Breast epithelium (tissue), 4 donors: ENCODE measurements at regions not wholly inside any gene's neighbourhood (a gene's known extent, or its start where the extent isn't known, plus 50 kb on each side); places are given as distances from the start of the nearest gene placed in this dataset.

Source experiments
- DNase-seq, 2 donors: peaks; one replicate each; pipeline ENCODE4 v3.0.0-alpha.2; 2019; ENCODE audit warnings: low spot score in 2 of 2
- H3K27ac ChIP-seq, 2 donors: fragments of 200-600 bp; sonication (generic) in 1 of 2; one replicate each; pipeline ENCODE4 v1.5.1; 2016 to 2019; ENCODE audit warnings: mild to moderate bottlenecking in 1 of 2
- H3K27me3 ChIP-seq, 2 donors: fragments of 200-600 bp; sonication (generic) in 1 of 2; one replicate each; pipeline versions ENCODE4 v1.5.1 to v1.6.0; 2017 to 2019; ENCODE audit warnings: control low read depth in 1 of 2, mild to moderate bottlenecking in 1 of 2
- H3K36me3 ChIP-seq: fragments of 200-600 bp; one replicate; pipeline ENCODE4 v1.5.1; 2019
- H3K4me1 ChIP-seq, 2 donors: fragments of 200-600 bp; sonication (generic); one replicate each; pipeline ENCODE4 v1.5.1; 2016 to 2019; ENCODE audit warnings: control low read depth in 1 of 2
- H3K4me3 ChIP-seq, 3 donors: fragments of 200-600 bp; sonication (generic); 1 replicate in 2 of 3; 2 replicates in 1 of 3; pipeline ENCODE4 v1.5.1; 2016 to 2019; ENCODE audit warnings: mild to moderate bottlenecking in 3 of 3, moderate library complexity in 2 of 3
- H3K9me3 ChIP-seq, 2 donors: fragments of 200-600 bp; sonication (generic) in 1 of 2; one replicate each; pipeline ENCODE4 v1.5.1; 2016 to 2019; ENCODE audit warnings: control low read depth in 1 of 2
- CTCF ChIP-seq, 3 donors: fragments of 450-650 bp; IDR thresholded peaks; one replicate each; pipeline ENCODE4 v1.5.1; 2016 to 2017; ENCODE audit warnings: antibody characterized with exemption in 3 of 3, mild to moderate bottlenecking in 3 of 3, moderate library complexity in 3 of 3
- POLR2A ChIP-seq: fragments of 450-650 bp; IDR thresholded peaks from one replicate; pipeline ENCODE4 v1.6.1; 2016; ENCODE audit warnings: antibody characterized with exemption, mild to moderate bottlenecking, moderate library complexity
- POLR2AphosphoS5 ChIP-seq, 3 donors: sonication (generic); formaldehyde crosslinking; IDR thresholded peaks; one replicate each; pipeline ENCODE4 v1.6.1; 2017; ENCODE audit warnings: antibody characterized with exemption in 3 of 3
- intact Hi-C: fragments of 100-400 bp; cut with DNase I; formaldehyde crosslinking; loops from one replicate; pipeline ENCODE4 v1.15.1; 2023; ENCODE audit warnings: low total_unique reads

- no peaks in the 10 kb centered on the region for H3K36me3 ChIP-seq
- intact Hi-C loops, result no loop called here
- H3K9me3 ChIP-seq, result no peaks in the 10 kb centered on the region
- no peak for TF ChIP-seq POLR2A
- no peak for TF ChIP-seq POLR2AphosphoS5 (IDR thresholded peaks at IDR 0.05)
- no peak for TF ChIP-seq CTCF (IDR thresholded peaks at IDR 0.05)
- H3K27ac ChIP-seq, result no peak overlapping the region
- DNase-seq, result no peak
- no peaks in the 10 kb centered on the region for H3K27me3 ChIP-seq
- H3K4me1 ChIP-seq, result no peaks in the 10 kb centered on the region
- no peak overlapping the region for H3K4me3 ChIP-seq
Measured at GRCh38 chr11:92168936-92169335, 55.7 kb upstream of the FAT3 start.

- no peak overlapping the region for H3K27ac ChIP-seq
- no peak overlapping the region for H3K4me3 ChIP-seq
- no peaks in the 10 kb centered on the region for H3K9me3 ChIP-seq
- no peaks in the 10 kb centered on the region for H3K27me3 ChIP-seq
- no peaks in the 10 kb centered on the region for H3K4me1 ChIP-seq
- H3K36me3 ChIP-seq, result no peaks in the 10 kb centered on the region
- TF ChIP-seq POLR2AphosphoS5 (IDR thresholded peaks at IDR 0.05) (no peak), POLR2A (no peak), CTCF (IDR thresholded peaks at IDR 0.05) (no peak)
- intact Hi-C loops, result no loop called here
- no peak for DNase-seq
Measured at GRCh38 chr11:92167571-92167970, 57.0 kb upstream of the FAT3 start.

GRCh38 chr11:92166335-92166734 is 58.3 kb upstream of the FAT3 start:
- Histone ChIP-seq H3K4me1 (no peaks in the 10 kb centered on the region), H3K27ac (no peak overlapping the region), H3K9me3 (no peaks in the 10 kb centered on the region), H3K36me3 (no peaks in the 10 kb centered on the region), H3K4me3 (no peak overlapping the region), H3K27me3 (no peaks in the 10 kb centered on the region)
- no peak for DNase-seq
- intact Hi-C loops, result no loop called here
- TF ChIP-seq POLR2AphosphoS5 (IDR thresholded peaks at IDR 0.05) (no peak), CTCF (IDR thresholded peaks at IDR 0.05) (no peak), POLR2A (no peak)

GRCh38 chr11:92163879-92164278 is 60.7 kb upstream of the FAT3 start:
- no peaks in the 10 kb centered on the region for H3K36me3 ChIP-seq
- TF ChIP-seq POLR2AphosphoS5 (IDR thresholded peaks at IDR 0.05) (no peak), CTCF (IDR thresholded peaks at IDR 0.05) (no peak), POLR2A (no peak)
- no peak for DNase-seq
- H3K9me3 ChIP-seq, result no peaks in the 10 kb centered on the region
- intact Hi-C loops, result no loop called here
- H3K4me3 ChIP-seq, result no peak overlapping the region
- H3K4me1 ChIP-seq, result no peaks in the 10 kb centered on the region
- no peak overlapping the region for H3K27ac ChIP-seq
- no peaks in the 10 kb centered on the region for H3K27me3 ChIP-seq

- no peaks in the 10 kb centered on the region for H3K27me3 ChIP-seq
- DNase-seq, result no peak
- H3K4me3 ChIP-seq, result no peak overlapping the region
- H3K36me3 ChIP-seq, result no peaks in the 10 kb centered on the region
- no peak overlapping the region for H3K27ac ChIP-seq
- intact Hi-C loops, result no loop called here
- no peaks in the 10 kb centered on the region for H3K9me3 ChIP-seq
- H3K4me1 ChIP-seq, result no peaks in the 10 kb centered on the region
- TF ChIP-seq POLR2AphosphoS5 (IDR thresholded peaks at IDR 0.05) (no peak), POLR2A (no peak), CTCF (IDR thresholded peaks at IDR 0.05) (no peak)
Measured at GRCh38 chr11:92162776-92163175, 61.8 kb upstream of the FAT3 start.
